Lung (tissue), 11 donors: ENCODE measurements at regions not wholly inside any gene's neighbourhood (a gene's known extent, or its start where the extent isn't known, plus 50 kb on each side); places are given as distances from the start of the nearest gene placed in this dataset.

Source experiments
- ATAC-seq: fragments of 200-7000 bp; cut with Tn5 transposase; one replicate; pipeline ENCODE4 v1.9.1; 2020; ENCODE audit warnings: moderate number of reproducible peaks; ENCODE audit not compliant: insufficient read depth, low FRiP score
- DNase-seq, 3 donors: peaks; one replicate each; pipeline ENCODE4 v3.0.0-alpha.2; 2013 to 2017
- H3K27ac ChIP-seq, 2 donors: one replicate each; pipeline ENCODE4 v1.5.1; 2013; ENCODE audit warnings: mild to moderate bottlenecking in 2 of 2, moderate library complexity in 2 of 2, control low read depth in 1 of 2, inconsistent platforms in 1 of 2, low read depth in 1 of 2, low read length in 1 of 2
- H3K27me3 ChIP-seq, 3 donors: one replicate each; pipeline ENCODE4 v1.5.1; 2013; ENCODE audit warnings: low read length in 2 of 3; ENCODE audit not compliant: control insufficient read depth in 3 of 3, insufficient read depth in 3 of 3
- H3K36me3 ChIP-seq, 4 donors: one replicate each; pipeline ENCODE4 v1.5.1; 2013; ENCODE audit warnings: low read length in 4 of 4, mild to moderate bottlenecking in 1 of 4, moderate library complexity in 1 of 4; ENCODE audit not compliant: control insufficient read depth in 4 of 4, insufficient read depth in 4 of 4
- H3K4me1 ChIP-seq, 5 donors: one replicate each; pipeline ENCODE4 v1.5.1; 2013; ENCODE audit warnings: low read length in 5 of 5, mild to moderate bottlenecking in 2 of 5, moderate library complexity in 1 of 5; ENCODE audit not compliant: control insufficient read depth in 5 of 5, insufficient read depth in 5 of 5
- H3K4me3 ChIP-seq: one replicate; pipeline ENCODE4 v1.5.1; 2013; ENCODE audit warnings: mild to moderate bottlenecking, control low read depth, moderate library complexity
- H3K9ac ChIP-seq, 2 donors: one replicate each; pipeline ENCODE4 v1.5.1; 2013; ENCODE audit warnings: low read length in 2 of 2, control low read depth in 1 of 2; ENCODE audit not compliant: insufficient read depth in 1 of 2
- H3K9me3 ChIP-seq, 4 donors: one replicate each; pipeline ENCODE4 v1.5.1; 2013; ENCODE audit warnings: low read length in 3 of 4, mild to moderate bottlenecking in 1 of 4, moderate library complexity in 1 of 4; ENCODE audit not compliant: control insufficient read depth in 4 of 4, insufficient read depth in 3 of 4
- CTCF ChIP-seq: IDR thresholded peaks from 2 replicates; pipeline ENCODE4 v1.5.1; 2012; ENCODE audit warnings: mild to moderate bottlenecking; ENCODE audit errors: control extremely low read depth, extremely low read depth
- WGBS, 2 donors: extraction: QIAGEN DNeasy Blood & Tissue Kit; methylation state at CpG; one replicate each; pipeline ENCODE4 v1.1.7; 2013; 5-methylcytosine and 5-hydroxymethylcytosine counted together
- donor health status: control.
- donor health status: control.
- donor health status: Bipolar disorder and iron deficiency.
- donor health status: healthy.
- donor health status: DM: yes; HTN: yes; CAD: no.

DNA sequence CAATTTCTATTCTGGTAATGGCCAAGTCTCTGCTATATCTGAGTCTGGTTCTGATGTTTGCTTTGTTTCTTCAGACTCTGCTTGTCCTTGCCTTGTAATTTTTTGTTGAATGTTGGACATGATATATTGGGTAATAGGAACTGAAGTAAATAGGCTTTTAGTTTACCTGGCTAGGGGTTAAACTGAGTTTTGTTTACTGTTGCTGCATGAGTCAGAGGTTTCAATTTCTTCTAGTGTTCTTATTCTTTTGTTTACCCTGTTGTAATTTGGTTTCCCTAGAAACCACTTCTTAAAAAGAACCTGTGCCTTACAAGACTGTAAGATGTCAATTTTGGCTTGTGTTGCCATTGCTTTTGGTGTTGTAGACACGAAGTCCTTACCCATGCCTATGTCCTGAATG is 285.0 kb upstream of the KCNH7 start:
- Histone ChIP-seq H3K27me3 (peaks cover 0 to 5% (median 0%) of the 10 kb centered on the region in 3 donors), H3K9me3 (no peaks in the 10 kb centered on the region), H3K27ac (no peak overlapping the region), H3K4me3 (no peak overlapping the region), H3K9ac (no peak overlapping the region), H3K36me3 (no peaks in the 10 kb centered on the region), H3K4me1 (no peaks in the 10 kb centered on the region)
- DNase-seq (no peak), ATAC-seq (peak; percentile 34)
- TF ChIP-seq CTCF = no peak
- 59 to 81% methylated on average over 1 of the region's 1 CpG for whole genome bisulfite sequencing, 2 donors

GRCh38 chr2:163122257-163122656 is 283.7 kb upstream of the KCNH7 start:
- Histone ChIP-seq H3K4me3 (no peak overlapping the region), H3K27me3 (peaks cover 0 to 5% (median 0%) of the 10 kb centered on the region in 3 donors), H3K9me3 (no peaks in the 10 kb centered on the region), H3K4me1 (no peaks in the 10 kb centered on the region), H3K9ac (no peak overlapping the region), H3K27ac (no peak overlapping the region), H3K36me3 (no peaks in the 10 kb centered on the region)
- no peak for TF ChIP-seq CTCF
- DNase-seq (no peak), ATAC-seq (no peak)

DNA sequence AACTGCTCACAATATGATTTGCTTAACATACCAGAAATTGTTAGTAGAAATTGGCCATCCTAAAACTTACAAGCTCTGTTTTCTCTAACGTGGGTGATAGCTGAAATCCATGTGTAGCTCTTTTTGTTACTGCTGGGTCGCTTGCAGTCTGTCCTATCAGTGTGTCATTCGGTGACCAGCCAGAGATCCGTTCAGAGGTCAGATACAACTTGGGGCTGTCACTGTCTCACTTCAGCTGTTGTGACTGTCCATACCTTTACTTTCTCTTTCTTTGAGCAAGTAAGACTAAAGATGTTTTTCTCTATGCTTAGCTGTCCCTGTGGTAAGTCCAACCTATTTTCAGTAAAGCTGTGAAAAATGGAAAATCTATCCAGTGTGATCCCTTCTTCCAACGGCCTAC is 282.9 kb upstream of the KCNH7 start:
- ATAC-seq (no peak), DNase-seq (no peak)
- peaks cover 0 to 5% (median 0%) of the 10 kb centered on the region in 3 donors for H3K27me3 ChIP-seq
- H3K9ac ChIP-seq = no peak overlapping the region
- no peak overlapping the region for H3K27ac ChIP-seq
- TF ChIP-seq CTCF = no peak
- 51 to 53% methylated on average over 5 of the region's 5 CpGs for WGBS, 2 donors
- no peak overlapping the region for H3K4me3 ChIP-seq
- no peaks in the 10 kb centered on the region for H3K4me1 ChIP-seq
- no peaks in the 10 kb centered on the region for H3K36me3 ChIP-seq
- H3K9me3 ChIP-seq = no peaks in the 10 kb centered on the region

DNA sequence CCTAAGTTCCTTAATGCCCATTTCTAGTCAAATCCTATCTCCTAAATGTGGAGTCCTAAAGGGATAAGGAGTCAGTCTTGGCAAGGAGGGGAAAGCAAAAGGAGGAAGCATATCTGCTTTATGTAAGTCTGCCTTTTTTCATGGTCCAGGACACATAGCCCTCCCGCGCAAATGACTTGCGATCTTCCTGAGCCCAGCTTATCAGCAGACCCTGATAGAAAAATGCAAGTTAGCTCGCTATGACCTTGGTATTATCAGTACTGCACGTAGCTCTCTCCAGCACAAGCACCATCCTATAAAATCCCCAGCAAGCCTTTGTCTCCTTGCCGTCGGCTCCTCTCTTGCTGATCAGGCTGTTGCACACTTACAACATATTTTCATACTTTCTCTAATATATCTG is 281.4 kb upstream of the KCNH7 start:
- no peak overlapping the region for H3K27ac ChIP-seq
- ATAC-seq (no peak), DNase-seq (no peak)
- no peak overlapping the region for H3K9ac ChIP-seq
- H3K36me3 ChIP-seq = no peaks in the 10 kb centered on the region
- WGBS, 2 donors = 45 to 72% methylated on average over 7 of the region's 7 CpGs
- no peaks in the 10 kb centered on the region for H3K9me3 ChIP-seq
- peaks cover 0 to 5% (median 0%) of the 10 kb centered on the region in 3 donors for H3K27me3 ChIP-seq
- H3K4me1 ChIP-seq = no peaks in the 10 kb centered on the region
- no peak for TF ChIP-seq CTCF
- H3K4me3 ChIP-seq = no peak overlapping the region
